Liver (tissue), 3 donors: ENCODE measurements at regions not wholly inside any gene's neighbourhood (a gene's known extent, or its start where the extent isn't known, plus 50 kb on each side); places are given as distances from the start of the nearest gene placed in this dataset.

Experiments used
- EGR1 ChIP-seq, 2 donors: IDR thresholded peaks; 2 replicates each; pipeline ENCODE4 v1.6.1; 2016 to 2018; ENCODE audit warnings: antibody characterized with exemption in 2 of 2, low read depth in 2 of 2
- HNF4A ChIP-seq, 2 donors: conservative IDR thresholded peaks; 2 replicates each; pipeline ENCODE4 v1.6.1; 2016; ENCODE audit warnings: antibody characterized with exemption in 2 of 2, mild to moderate bottlenecking in 2 of 2
- HNF4G ChIP-seq: IDR thresholded peaks from 2 replicates; pipeline ENCODE4 v1.6.1; 2016; ENCODE audit warnings: antibody characterized with exemption
- RAD21 ChIP-seq, 2 donors: IDR thresholded peaks; 2 replicates each; pipeline ENCODE4 v1.6.1; 2016; ENCODE audit warnings: antibody characterized with exemption in 2 of 2, mild to moderate bottlenecking in 2 of 2
- YY1 ChIP-seq: IDR thresholded peaks from 2 replicates; pipeline ENCODE4 v1.6.1; 2016; ENCODE audit warnings: antibody characterized with exemption, mild to moderate bottlenecking
- TF ChIP-seq, protein P1 (sequence below): fragments of 150-350 bp; IDR thresholded peaks from 2 replicates; pipeline ENCODE4 v1.5.1; 2017; ENCODE audit warnings: improper control_type of control experiment, low read depth, low read length; ENCODE audit not compliant: missing input control
- TF ChIP-seq, protein P2 (sequence below): IDR thresholded peaks from 2 replicates; pipeline ENCODE4 v1.6.1; 2016; ENCODE audit warnings: antibody characterized with exemption, mild to moderate bottlenecking
- donor health status: healthy.
- donor health status: healthy.

DNA sequence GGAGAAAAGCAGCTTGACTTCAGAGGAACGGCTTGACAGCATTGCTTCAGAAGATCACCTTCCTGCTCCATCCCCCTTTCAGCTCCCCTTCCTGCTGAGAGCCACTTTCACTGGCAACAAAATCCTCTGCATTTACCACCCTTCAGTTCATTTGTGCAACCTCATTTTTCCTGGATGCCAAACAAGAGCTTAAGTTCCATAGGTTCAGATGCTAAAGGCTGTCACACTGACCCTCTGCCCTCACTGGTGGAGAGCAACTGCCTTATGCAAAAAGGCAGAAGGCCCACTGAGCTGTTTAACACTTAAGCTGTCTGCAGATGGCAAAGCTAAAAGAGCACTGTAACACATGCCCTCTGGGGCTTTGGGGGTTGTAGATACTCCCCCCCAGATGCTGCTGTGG, 131.2 kb upstream of the SPACA1 start:
- TF ChIP-seq, protein P1, sequence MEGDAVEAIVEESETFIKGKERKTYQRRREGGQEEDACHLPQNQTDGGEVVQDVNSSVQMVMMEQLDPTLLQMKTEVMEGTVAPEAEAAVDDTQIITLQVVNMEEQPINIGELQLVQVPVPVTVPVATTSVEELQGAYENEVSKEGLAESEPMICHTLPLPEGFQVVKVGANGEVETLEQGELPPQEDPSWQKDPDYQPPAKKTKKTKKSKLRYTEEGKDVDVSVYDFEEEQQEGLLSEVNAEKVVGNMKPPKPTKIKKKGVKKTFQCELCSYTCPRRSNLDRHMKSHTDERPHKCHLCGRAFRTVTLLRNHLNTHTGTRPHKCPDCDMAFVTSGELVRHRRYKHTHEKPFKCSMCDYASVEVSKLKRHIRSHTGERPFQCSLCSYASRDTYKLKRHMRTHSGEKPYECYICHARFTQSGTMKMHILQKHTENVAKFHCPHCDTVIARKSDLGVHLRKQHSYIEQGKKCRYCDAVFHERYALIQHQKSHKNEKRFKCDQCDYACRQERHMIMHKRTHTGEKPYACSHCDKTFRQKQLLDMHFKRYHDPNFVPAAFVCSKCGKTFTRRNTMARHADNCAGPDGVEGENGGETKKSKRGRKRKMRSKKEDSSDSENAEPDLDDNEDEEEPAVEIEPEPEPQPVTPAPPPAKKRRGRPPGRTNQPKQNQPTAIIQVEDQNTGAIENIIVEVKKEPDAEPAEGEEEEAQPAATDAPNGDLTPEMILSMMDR = no peak
- no peak for TF ChIP-seq YY1
- TF ChIP-seq HNF4G = no peak
- TF ChIP-seq, protein P2, sequence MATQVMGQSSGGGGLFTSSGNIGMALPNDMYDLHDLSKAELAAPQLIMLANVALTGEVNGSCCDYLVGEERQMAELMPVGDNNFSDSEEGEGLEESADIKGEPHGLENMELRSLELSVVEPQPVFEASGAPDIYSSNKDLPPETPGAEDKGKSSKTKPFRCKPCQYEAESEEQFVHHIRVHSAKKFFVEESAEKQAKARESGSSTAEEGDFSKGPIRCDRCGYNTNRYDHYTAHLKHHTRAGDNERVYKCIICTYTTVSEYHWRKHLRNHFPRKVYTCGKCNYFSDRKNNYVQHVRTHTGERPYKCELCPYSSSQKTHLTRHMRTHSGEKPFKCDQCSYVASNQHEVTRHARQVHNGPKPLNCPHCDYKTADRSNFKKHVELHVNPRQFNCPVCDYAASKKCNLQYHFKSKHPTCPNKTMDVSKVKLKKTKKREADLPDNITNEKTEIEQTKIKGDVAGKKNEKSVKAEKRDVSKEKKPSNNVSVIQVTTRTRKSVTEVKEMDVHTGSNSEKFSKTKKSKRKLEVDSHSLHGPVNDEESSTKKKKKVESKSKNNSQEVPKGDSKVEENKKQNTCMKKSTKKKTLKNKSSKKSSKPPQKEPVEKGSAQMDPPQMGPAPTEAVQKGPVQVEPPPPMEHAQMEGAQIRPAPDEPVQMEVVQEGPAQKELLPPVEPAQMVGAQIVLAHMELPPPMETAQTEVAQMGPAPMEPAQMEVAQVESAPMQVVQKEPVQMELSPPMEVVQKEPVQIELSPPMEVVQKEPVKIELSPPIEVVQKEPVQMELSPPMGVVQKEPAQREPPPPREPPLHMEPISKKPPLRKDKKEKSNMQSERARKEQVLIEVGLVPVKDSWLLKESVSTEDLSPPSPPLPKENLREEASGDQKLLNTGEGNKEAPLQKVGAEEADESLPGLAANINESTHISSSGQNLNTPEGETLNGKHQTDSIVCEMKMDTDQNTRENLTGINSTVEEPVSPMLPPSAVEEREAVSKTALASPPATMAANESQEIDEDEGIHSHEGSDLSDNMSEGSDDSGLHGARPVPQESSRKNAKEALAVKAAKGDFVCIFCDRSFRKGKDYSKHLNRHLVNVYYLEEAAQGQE = no peak
- TF ChIP-seq EGR1 (IDR thresholded peaks at IDR 0.05; ENCODE audit: low read depth in 2 of 2) = no peak
- no peak for TF ChIP-seq RAD21 (IDR thresholded peaks at IDR 0.05)
- TF ChIP-seq HNF4A (conservative IDR thresholded peaks at IDR 0.05) = no peak
